ENCODE measurements at regions not wholly inside any gene's neighbourhood (a gene's known extent, or its start where the extent isn't known, plus 50 kb on each side); places are given as distances from the start of the nearest gene placed in this dataset.
A peak's percentile ranks its signal among the peaks of the same experiment; 100 is the strongest.

- DNase-seq, result no peak
These were observed 362.5 kb downstream of the SEC14L1 start for GRCh38 chr17:77503293-77503655.

GRCh38 chr17:77503916-77504651 is 363.3 kb downstream of the SEC14L1 start:
- peaks cover 0 to 22% (median 9%) of the 10 kb centered on the region in 4 donors for H3K36me3 ChIP-seq
- TF ChIP-seq POLR2A (IDR thresholded peaks at IDR 0.05), result no peak
- no peak for TF ChIP-seq CTCF (IDR thresholded peaks at IDR 0.05)
- no peak for TF ChIP-seq EP300 (IDR thresholded peaks at IDR 0.05)
- no peak for TF ChIP-seq POLR2AphosphoS5 (IDR thresholded peaks at IDR 0.05)
- no peak overlapping the region for H3K27ac ChIP-seq
- ATAC-seq (ENCODE audit: low FRiP score in 2 of 2), result no peak
- 80 to 83% methylated on average over 16 to 18 of the region's 18 CpGs for WGBS, 2 donors
- no peak overlapping the region for H3K4me3 ChIP-seq
- no peaks in the 10 kb centered on the region for H3K4me1 ChIP-seq
- no peaks in the 10 kb centered on the region for H3K27me3 ChIP-seq
- H3K9me3 ChIP-seq, result no peaks in the 10 kb centered on the region
- no peak for DNase-seq

More at GRCh38 chr17:77503293-77503655, 362.5 kb downstream of the SEC14L1 start:
- ATAC-seq (ENCODE audit: low FRiP score in 2 of 2), result no peak
- Histone ChIP-seq H3K4me1 (no peaks in the 10 kb centered on the region), H3K27ac (no peak overlapping the region), H3K9me3 (no peaks in the 10 kb centered on the region), H3K27me3 (no peaks in the 10 kb centered on the region), H3K4me3 (no peak overlapping the region), H3K36me3 (peaks cover 0 to 30% (median 16%) of the 10 kb centered on the region in 4 donors)
- 91 to 97% methylated on average over 5 to 7 of the region's 7 CpGs for WGBS, 2 donors
- TF ChIP-seq CTCF (IDR thresholded peaks at IDR 0.05) (no peak), EP300 (IDR thresholded peaks at IDR 0.05) (no peak), POLR2AphosphoS5 (IDR thresholded peaks at IDR 0.05) (no peak), POLR2A (IDR thresholded peaks at IDR 0.05) (no peak)

GRCh38 chr17:77504652-77505155 is 363.9 kb downstream of the SEC14L1 start:
- Histone ChIP-seq H3K4me1 (no peaks in the 10 kb centered on the region), H3K4me3 (no peak overlapping the region), H3K36me3 (peaks cover 0 to 16% (median 3%) of the 10 kb centered on the region in 4 donors), H3K9me3 (no peaks in the 10 kb centered on the region), H3K27ac (no peak overlapping the region), H3K27me3 (no peaks in the 10 kb centered on the region)
- no peak for TF ChIP-seq POLR2A (IDR thresholded peaks at IDR 0.05)
- WGBS, 2 donors, result 86 to 89% methylated on average over 9 of the region's 9 CpGs
- no peak for ATAC-seq (ENCODE audit: low FRiP score in 2 of 2)
- peak in 1 of 2 donors; percentile 52 for DNase-seq

GRCh38 chr17:77505181-77505639 is 364.4 kb downstream of the SEC14L1 start:
- peak in 1 of 2 donors; percentile 49 for DNase-seq
- no peak for ATAC-seq (ENCODE audit: low FRiP score in 2 of 2)

More at GRCh38 chr17:77505181-77505639, 364.4 kb downstream of the SEC14L1 start:
- Histone ChIP-seq H3K9me3 (no peaks in the 10 kb centered on the region), H3K4me1 (no peaks in the 10 kb centered on the region), H3K36me3 (peaks cover 0 to 12% (median 0%) of the 10 kb centered on the region in 4 donors), H3K27me3 (no peaks in the 10 kb centered on the region), H3K4me3 (no peak overlapping the region), H3K27ac (no peak overlapping the region)
- TF ChIP-seq POLR2A (IDR thresholded peaks at IDR 0.05), result no peak
- TF ChIP-seq CTCF (IDR thresholded peaks at IDR 0.05), result no peak
- no peak for TF ChIP-seq POLR2AphosphoS5 (IDR thresholded peaks at IDR 0.05)
- no peak for TF ChIP-seq EP300 (IDR thresholded peaks at IDR 0.05)
- WGBS, 2 donors, result 87 to 92% methylated on average over 12 of the region's 12 CpGs

All from upper lobe of left lung (tissue), 6 donors.